ENCODE measurements at regions not wholly inside any gene's neighbourhood (a gene's known extent, or its start where the extent isn't known, plus 50 kb on each side); places are given as distances from the start of the nearest gene placed in this dataset.

GRCh38 chr15:31901501-31901900, 128.8 kb upstream of the CHRNA7 start:
- 83 to 87% methylated on average over 3 of the region's 3 CpGs for WGBS, 2 donors
- H3K9me3 ChIP-seq, result peaks cover 0 to 20% (median 0%) of the 10 kb centered on the region in 3 donors
- H3K27me3 ChIP-seq, result no peaks in the 10 kb centered on the region
- TF ChIP-seq POLR2A (IDR thresholded peaks at IDR 0.05), result no peak
- TF ChIP-seq, protein P1, sequence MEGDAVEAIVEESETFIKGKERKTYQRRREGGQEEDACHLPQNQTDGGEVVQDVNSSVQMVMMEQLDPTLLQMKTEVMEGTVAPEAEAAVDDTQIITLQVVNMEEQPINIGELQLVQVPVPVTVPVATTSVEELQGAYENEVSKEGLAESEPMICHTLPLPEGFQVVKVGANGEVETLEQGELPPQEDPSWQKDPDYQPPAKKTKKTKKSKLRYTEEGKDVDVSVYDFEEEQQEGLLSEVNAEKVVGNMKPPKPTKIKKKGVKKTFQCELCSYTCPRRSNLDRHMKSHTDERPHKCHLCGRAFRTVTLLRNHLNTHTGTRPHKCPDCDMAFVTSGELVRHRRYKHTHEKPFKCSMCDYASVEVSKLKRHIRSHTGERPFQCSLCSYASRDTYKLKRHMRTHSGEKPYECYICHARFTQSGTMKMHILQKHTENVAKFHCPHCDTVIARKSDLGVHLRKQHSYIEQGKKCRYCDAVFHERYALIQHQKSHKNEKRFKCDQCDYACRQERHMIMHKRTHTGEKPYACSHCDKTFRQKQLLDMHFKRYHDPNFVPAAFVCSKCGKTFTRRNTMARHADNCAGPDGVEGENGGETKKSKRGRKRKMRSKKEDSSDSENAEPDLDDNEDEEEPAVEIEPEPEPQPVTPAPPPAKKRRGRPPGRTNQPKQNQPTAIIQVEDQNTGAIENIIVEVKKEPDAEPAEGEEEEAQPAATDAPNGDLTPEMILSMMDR (IDR thresholded peaks at IDR 0.05), result no peak
- H3K4me3 ChIP-seq, result no peak overlapping the region
- no peak for DNase-seq
- no peaks in the 10 kb centered on the region for H3K36me3 ChIP-seq
- H3K27ac ChIP-seq, result no peak overlapping the region
- H3K4me1 ChIP-seq, result no peaks in the 10 kb centered on the region
- intact Hi-C loops (cut with DNase I), result no loop called here

DNA sequence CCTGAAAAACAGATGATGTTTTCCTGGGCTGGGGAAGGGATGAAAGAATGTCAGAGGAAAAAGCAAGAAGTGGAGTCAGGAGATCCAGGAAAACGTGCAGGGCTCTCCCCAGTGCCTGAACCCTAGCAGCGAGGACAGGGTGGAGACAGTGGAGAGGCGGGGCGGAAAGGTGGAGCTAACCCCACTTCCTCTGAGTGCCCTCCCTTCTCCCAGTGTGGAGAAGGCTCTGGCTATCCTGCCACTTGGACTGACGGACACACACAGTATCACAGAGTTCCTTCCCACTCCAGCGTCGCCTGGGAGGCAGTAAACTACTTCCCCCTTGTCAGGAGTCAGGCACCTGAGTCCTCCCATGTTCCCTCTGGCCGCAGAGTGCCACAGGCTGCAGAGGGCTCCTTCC, 125.3 kb upstream of the CHRNA7 start:
- Histone ChIP-seq H3K36me3 (no peaks in the 10 kb centered on the region), H3K4me1 (no peaks in the 10 kb centered on the region), H3K4me3 (no peak overlapping the region), H3K27me3 (no peaks in the 10 kb centered on the region), H3K27ac (no peak overlapping the region), H3K9me3 (no peaks in the 10 kb centered on the region)
- no peak for TF ChIP-seq POLR2A (IDR thresholded peaks at IDR 0.05)
- TF ChIP-seq, protein P1 (IDR thresholded peaks at IDR 0.05), result no peak
- WGBS, 2 donors, result 22 to 25% methylated on average over 5 to 7 of the region's 8 CpGs
- intact Hi-C loops (cut with DNase I), result no loop called here
- DNase-seq, result no peak

GRCh38 chr15:31925541-31925940, 104.8 kb upstream of the CHRNA7 start:
- 75 to 85% methylated on average over 9 of the region's 9 CpGs for WGBS, 2 donors
- H3K27ac ChIP-seq, result no peak overlapping the region
- DNase-seq, result no peak

GRCh38 chr15:31930967-31931366, 99.3 kb upstream of the CHRNA7 start:
- no peak for DNase-seq
- no peaks in the 10 kb centered on the region for H3K27me3 ChIP-seq
- H3K36me3 ChIP-seq, result no peaks in the 10 kb centered on the region
- no peaks in the 10 kb centered on the region for H3K4me1 ChIP-seq
- 65 to 77% methylated on average over 4 of the region's 4 CpGs for WGBS, 2 donors
- no peak for TF ChIP-seq POLR2A (IDR thresholded peaks at IDR 0.05)
- TF ChIP-seq, protein P1 (IDR thresholded peaks at IDR 0.05), result no peak
- H3K4me3 ChIP-seq, result no peak overlapping the region
- no peaks in the 10 kb centered on the region for H3K9me3 ChIP-seq
- no peak overlapping the region for H3K27ac ChIP-seq
- intact Hi-C loops (cut with DNase I), result no loop called here

More at GRCh38 chr15:31925541-31925940, 104.8 kb upstream of the CHRNA7 start:
- no peaks in the 10 kb centered on the region for H3K36me3 ChIP-seq
- no peaks in the 10 kb centered on the region for H3K4me1 ChIP-seq
- no peak overlapping the region for H3K4me3 ChIP-seq
- no peaks in the 10 kb centered on the region for H3K27me3 ChIP-seq
- intact Hi-C loops (cut with DNase I), result no loop called here
- no peak for TF ChIP-seq POLR2A (IDR thresholded peaks at IDR 0.05)
- TF ChIP-seq, protein P1 (IDR thresholded peaks at IDR 0.05), result no peak
- peaks cover 0 to 3% (median 0%) of the 10 kb centered on the region in 3 donors for H3K9me3 ChIP-seq

DNA sequence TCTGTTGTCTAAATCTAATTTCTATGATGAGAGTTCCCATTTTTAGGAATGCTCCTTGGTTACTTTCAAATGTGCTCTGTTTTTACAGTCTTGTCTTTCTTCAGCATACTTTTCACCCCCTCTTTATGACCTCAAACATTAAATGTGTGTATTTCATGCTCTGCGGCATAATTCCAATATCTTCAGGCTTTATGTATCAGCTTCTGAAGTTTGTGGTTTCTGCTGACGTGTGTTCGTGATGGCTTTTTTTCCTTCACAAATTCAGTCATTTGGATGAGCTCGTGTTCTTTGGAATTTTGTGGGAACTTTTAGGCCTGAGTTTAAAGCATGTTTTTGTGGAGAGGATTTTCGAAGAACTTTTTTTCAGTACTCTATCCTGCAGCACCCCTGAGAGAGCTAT, 97.7 kb upstream of the CHRNA7 start:
- Histone ChIP-seq H3K27ac (no peak overlapping the region), H3K27me3 (no peaks in the 10 kb centered on the region), H3K4me3 (no peak overlapping the region), H3K4me1 (no peaks in the 10 kb centered on the region), H3K36me3 (no peaks in the 10 kb centered on the region), H3K9me3 (no peaks in the 10 kb centered on the region)
- WGBS, 2 donors, result 71 to 79% methylated on average over 5 of the region's 5 CpGs
- DNase-seq, result no peak
- intact Hi-C loops (cut with DNase I), result no loop called here
- TF ChIP-seq, protein P1 (IDR thresholded peaks at IDR 0.05), result no peak
- TF ChIP-seq POLR2A (IDR thresholded peaks at IDR 0.05), result no peak
